Thyroid gland (tissue), 4 donors: ENCODE measurements at regions not wholly inside any gene's neighbourhood (a gene's known extent, or its start where the extent isn't known, plus 50 kb on each side); places are given as distances from the start of the nearest gene placed in this dataset.

Experiments used
- DNase-seq, 2 donors: peaks; one replicate each; pipeline ENCODE4 v3.0.0-alpha.2; 2019
- H3K27ac ChIP-seq, 3 donors: fragments of 200-600 bp; sonication (generic); 1 replicate in 2 of 3; 2 replicates in 1 of 3; pipeline ENCODE4 v1.5.1; 2016 to 2019; ENCODE audit warnings: mild to moderate bottlenecking in 1 of 3, moderate library complexity in 1 of 3
- H3K27me3 ChIP-seq: fragments of 200-600 bp; sonication (generic); one replicate; pipeline ENCODE4 v1.5.1; 2019
- H3K36me3 ChIP-seq, 2 donors: fragments of 200-600 bp; sonication (generic); one replicate each; pipeline ENCODE4 v1.5.1; 2016 to 2019
- H3K4me1 ChIP-seq, 2 donors: fragments of 200-600 bp; sonication (generic); one replicate each; pipeline ENCODE4 v1.5.1; 2017 to 2019
- H3K4me3 ChIP-seq, 3 donors: fragments of 200-600 bp; sonication (generic); replicated peaks in 1 of 3; 1 replicate in 2 of 3; 2 replicates in 1 of 3; pipeline ENCODE4 v1.5.1; 2016; ENCODE audit warnings: mild to moderate bottlenecking in 1 of 3
- H3K9me3 ChIP-seq: fragments of 200-600 bp; sonication (generic); one replicate; pipeline ENCODE4 v1.5.1; 2017
- POLR2A ChIP-seq, 2 donors: fragments of 450-650 bp; IDR thresholded peaks; one replicate each; pipeline ENCODE4 v1.6.1; 2017; ENCODE audit warnings: antibody characterized with exemption in 2 of 2, mild to moderate bottlenecking in 2 of 2, moderate library complexity in 1 of 2
- WGBS, 2 donors: methylation state at CpG; one replicate each; pipeline ENCODE4 v1.1.5; 2017; 5-methylcytosine and 5-hydroxymethylcytosine counted together
- intact Hi-C: fragments of 100-400 bp; cut with DNase I; formaldehyde crosslinking; loops from one replicate; pipeline ENCODE4 v1.15.1; 2023
- TF ChIP-seq, protein P1 (sequence below), 6 experiments: fragments of 200-600 bp in 3 of 6; fragments of 450-650 bp in 3 of 6; sonication (generic) in 3 of 6; IDR thresholded peaks; one replicate each; pipeline ENCODE4 v1.5.1; 2016 to 2019; ENCODE audit warnings: antibody characterized with exemption in 6 of 6, mild to moderate bottlenecking in 2 of 6, inconsistent platforms in 1 of 6, moderate library complexity in 1 of 6

DNA sequence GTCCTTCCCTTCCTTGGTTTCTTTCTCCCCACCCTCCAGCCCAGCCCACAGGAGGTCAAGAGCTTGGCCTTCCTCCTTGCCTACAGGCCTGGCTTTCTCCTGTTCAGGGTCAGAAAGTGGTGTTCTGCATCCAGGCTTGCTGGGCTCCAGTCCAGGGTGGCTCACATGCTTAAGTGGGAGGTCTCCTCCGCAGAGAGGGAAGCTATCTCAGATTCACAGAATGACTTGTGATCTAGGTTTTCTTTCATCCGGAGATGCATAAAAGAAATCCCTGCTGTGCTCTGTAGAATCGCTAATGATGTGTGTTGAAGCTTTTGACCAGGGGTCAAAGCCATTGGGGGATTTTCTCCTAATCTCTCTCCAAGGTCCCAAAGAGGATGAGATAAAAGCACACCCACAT is 382.3 kb upstream of the EEF2KMT start:
- Histone ChIP-seq H3K27me3 (no peaks in the 10 kb centered on the region), H3K9me3 (no peaks in the 10 kb centered on the region), H3K4me3 (no peak overlapping the region), H3K27ac (no peak overlapping the region), H3K4me1 (no peaks in the 10 kb centered on the region), H3K36me3 (no peaks in the 10 kb centered on the region)
- no peak for TF ChIP-seq POLR2A (IDR thresholded peaks at IDR 0.05)
- TF ChIP-seq, protein P1, sequence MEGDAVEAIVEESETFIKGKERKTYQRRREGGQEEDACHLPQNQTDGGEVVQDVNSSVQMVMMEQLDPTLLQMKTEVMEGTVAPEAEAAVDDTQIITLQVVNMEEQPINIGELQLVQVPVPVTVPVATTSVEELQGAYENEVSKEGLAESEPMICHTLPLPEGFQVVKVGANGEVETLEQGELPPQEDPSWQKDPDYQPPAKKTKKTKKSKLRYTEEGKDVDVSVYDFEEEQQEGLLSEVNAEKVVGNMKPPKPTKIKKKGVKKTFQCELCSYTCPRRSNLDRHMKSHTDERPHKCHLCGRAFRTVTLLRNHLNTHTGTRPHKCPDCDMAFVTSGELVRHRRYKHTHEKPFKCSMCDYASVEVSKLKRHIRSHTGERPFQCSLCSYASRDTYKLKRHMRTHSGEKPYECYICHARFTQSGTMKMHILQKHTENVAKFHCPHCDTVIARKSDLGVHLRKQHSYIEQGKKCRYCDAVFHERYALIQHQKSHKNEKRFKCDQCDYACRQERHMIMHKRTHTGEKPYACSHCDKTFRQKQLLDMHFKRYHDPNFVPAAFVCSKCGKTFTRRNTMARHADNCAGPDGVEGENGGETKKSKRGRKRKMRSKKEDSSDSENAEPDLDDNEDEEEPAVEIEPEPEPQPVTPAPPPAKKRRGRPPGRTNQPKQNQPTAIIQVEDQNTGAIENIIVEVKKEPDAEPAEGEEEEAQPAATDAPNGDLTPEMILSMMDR (IDR thresholded peaks at IDR 0.05), result no peak
- intact Hi-C loops, result no loop called here
- 4 to 30% methylated on average over 3 of the region's 3 CpGs for WGBS, 2 donors
- DNase-seq, result no peak

GRCh38 chr16:5478036-5478435 is 380.4 kb upstream of the EEF2KMT start:
- no peaks in the 10 kb centered on the region for H3K4me1 ChIP-seq
- no peak overlapping the region for H3K27ac ChIP-seq
- H3K27me3 ChIP-seq, result no peaks in the 10 kb centered on the region
- intact Hi-C loops, result no loop called here
- H3K36me3 ChIP-seq, result no peaks in the 10 kb centered on the region
- no peak for TF ChIP-seq POLR2A (IDR thresholded peaks at IDR 0.05)
- TF ChIP-seq, protein P1 (IDR thresholded peaks at IDR 0.05), result no peak
- WGBS, 2 donors, result 55 to 69% methylated on average over 7 of the region's 7 CpGs
- DNase-seq, result no peak
- H3K4me3 ChIP-seq, result no peak overlapping the region
- H3K9me3 ChIP-seq, result no peaks in the 10 kb centered on the region

DNA sequence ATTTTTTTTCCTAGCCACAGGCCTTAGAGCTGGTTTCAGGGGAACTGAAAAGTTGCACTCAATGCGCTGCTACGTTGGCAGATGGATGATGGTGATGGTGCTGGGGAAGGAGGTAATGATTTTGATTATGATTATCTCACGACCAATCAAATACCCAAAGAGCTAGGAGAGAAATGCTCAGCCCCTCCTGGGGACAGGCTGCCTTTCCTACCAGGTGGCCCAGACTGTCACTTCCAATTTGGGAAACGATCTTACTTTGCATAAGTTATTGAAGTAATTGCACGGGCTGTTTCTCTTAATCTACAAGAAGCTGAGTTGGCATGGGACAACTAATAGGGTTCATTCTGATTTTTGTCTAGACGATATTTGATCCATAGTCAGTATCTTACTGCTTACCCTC is 379.7 kb upstream of the EEF2KMT start:
- Histone ChIP-seq H3K36me3 (no peaks in the 10 kb centered on the region), H3K9me3 (no peaks in the 10 kb centered on the region), H3K4me3 (no peak overlapping the region), H3K4me1 (no peaks in the 10 kb centered on the region), H3K27me3 (no peaks in the 10 kb centered on the region), H3K27ac (no peak overlapping the region)
- 71 to 73% methylated on average over 6 of the region's 6 CpGs for WGBS, 2 donors
- no peak for DNase-seq
- intact Hi-C loops, result no loop called here
- TF ChIP-seq, protein P1 (IDR thresholded peaks at IDR 0.05), result no peak
- no peak for TF ChIP-seq POLR2A (IDR thresholded peaks at IDR 0.05)

DNA sequence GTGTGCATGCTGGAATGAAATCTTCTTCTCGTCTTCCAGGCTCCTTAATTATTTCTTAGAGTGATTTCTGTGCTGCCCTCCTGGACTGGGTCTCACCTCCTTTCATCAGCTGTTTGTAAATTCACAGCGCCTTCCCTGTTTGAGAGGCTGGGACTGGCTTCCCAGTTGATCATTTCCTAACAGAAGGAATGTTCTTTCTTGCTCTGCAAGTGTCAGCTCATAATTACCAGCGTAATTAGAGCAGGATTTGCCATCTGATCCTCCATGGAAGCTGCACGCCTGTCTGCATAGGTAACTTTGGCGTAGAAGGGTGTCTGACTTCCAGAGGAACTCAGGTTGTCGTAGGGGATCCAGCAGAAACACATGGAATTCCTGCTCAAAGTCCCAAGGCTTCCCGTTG is 375.0 kb upstream of the EEF2KMT start:
- no peak for DNase-seq
- Histone ChIP-seq H3K36me3 (no peaks in the 10 kb centered on the region), H3K4me1 (no peaks in the 10 kb centered on the region), H3K27ac (no peak overlapping the region), H3K27me3 (no peaks in the 10 kb centered on the region), H3K9me3 (no peaks in the 10 kb centered on the region), H3K4me3 (no peak overlapping the region)
- TF ChIP-seq POLR2A (IDR thresholded peaks at IDR 0.05), result no peak
- TF ChIP-seq, protein P1 (IDR thresholded peaks at IDR 0.05), result no peak
- WGBS, 2 donors, result 47 to 51% methylated on average over 7 of the region's 7 CpGs
- intact Hi-C loops, result no loop called here

DNA sequence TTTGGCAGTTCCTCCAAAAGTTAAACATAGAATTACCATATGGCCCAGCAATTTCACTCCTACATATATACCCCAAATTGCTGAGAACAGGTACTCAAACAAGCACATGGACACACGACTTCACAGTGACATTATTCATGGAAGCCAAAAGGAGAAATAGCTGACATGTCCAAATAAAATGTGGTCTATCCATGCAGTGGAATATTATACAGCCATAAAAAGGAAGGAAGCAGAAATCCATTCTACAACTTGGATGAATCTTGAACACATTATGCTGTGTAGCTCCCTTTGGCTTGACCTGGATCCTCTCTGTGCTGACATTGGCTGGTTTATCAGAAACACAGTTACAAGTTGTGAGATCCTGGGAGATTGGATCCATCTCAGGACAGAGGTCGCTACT is 370.9 kb upstream of the EEF2KMT start:
- TF ChIP-seq, protein P1 (IDR thresholded peaks at IDR 0.05), result no peak
- TF ChIP-seq POLR2A (IDR thresholded peaks at IDR 0.05), result no peak
- Histone ChIP-seq H3K27me3 (no peaks in the 10 kb centered on the region), H3K4me1 (no peaks in the 10 kb centered on the region), H3K9me3 (no peaks in the 10 kb centered on the region), H3K27ac (no peak overlapping the region), H3K36me3 (no peaks in the 10 kb centered on the region), H3K4me3 (no peak overlapping the region)
- no peak for DNase-seq
- intact Hi-C loops, result no loop called here
- 84 to 88% methylated on average over 2 of the region's 2 CpGs for WGBS, 2 donors
